GM12891 (cell line): ENCODE measurements at regions not wholly inside any gene's neighbourhood (a gene's known extent, or its start where the extent isn't known, plus 50 kb on each side); places are given as distances from the start of the nearest gene placed in this dataset.

ENCODE experiments used
- PAX5 ChIP-seq: IDR thresholded peaks from 2 replicates; pipeline ENCODE4 v1.6.1; 2011; ENCODE audit warnings: low read length, moderate library complexity, mild to moderate bottlenecking; ENCODE audit not compliant: insufficient read depth, severe bottlenecking
- POLR2A ChIP-seq: IDR thresholded peaks from 2 replicates; pipeline ENCODE4 v1.6.1; 2011; ENCODE audit warnings: low read depth, low read length, control low read depth
- POLR2AphosphoS5 ChIP-seq: IDR thresholded peaks from 2 replicates; pipeline ENCODE4 v1.6.1; 2011; ENCODE audit warnings: low read depth, low read length, control low read depth
- POU2F2 ChIP-seq: IDR thresholded peaks from 2 replicates; pipeline ENCODE4 v1.6.1; 2011; ENCODE audit warnings: low read depth, mild to moderate bottlenecking, control low read depth, low read length, moderate library complexity
- SPI1 ChIP-seq: IDR thresholded peaks from 2 replicates; pipeline ENCODE4 v1.6.1; 2011; ENCODE audit warnings: low read depth, low read length, control low read depth
- TAF1 ChIP-seq: IDR thresholded peaks from 2 replicates; pipeline ENCODE4 v1.6.1; 2011; ENCODE audit warnings: low read depth, low read length, control low read depth

DNA sequence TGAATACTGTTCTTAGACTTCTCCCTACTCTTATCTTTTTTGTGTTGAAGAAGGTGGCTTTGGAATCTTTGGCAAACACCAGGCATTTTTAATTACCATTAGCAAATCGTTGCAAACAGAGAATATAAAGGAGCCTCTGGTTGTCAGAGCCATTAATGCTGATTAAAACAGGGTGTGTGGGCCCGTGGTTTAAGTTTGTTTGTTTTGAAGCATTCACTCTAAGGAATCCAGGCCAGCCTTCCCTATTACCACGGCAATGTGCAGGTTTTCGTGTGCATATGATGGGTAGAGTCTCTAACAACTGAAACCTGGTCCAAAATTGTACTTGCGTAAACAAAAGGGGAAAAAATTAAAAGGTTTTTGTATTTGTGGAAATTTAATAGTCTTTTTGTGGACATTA, 141.2 kb upstream of the GMNC start:
- TF ChIP-seq POLR2A (no peak), TAF1 (no peak), POLR2AphosphoS5 (no peak), PAX5 (no peak), SPI1 (no peak), POU2F2 (no peak)
